NCI-H345 treated with DMSO at 0.1 percent for 48 hours (cell line): ENCODE measurements at regions not wholly inside any gene's neighbourhood (a gene's known extent, or its start where the extent isn't known, plus 50 kb on each side); places are given as distances from the start of the nearest gene placed in this dataset.

Experiments
- DNase-seq: peaks from one replicate; lab custom pipeline; 2025; ENCODE audit not compliant: unreplicated experiment; lab: John Stamatoyannopoulos, UW

DNA sequence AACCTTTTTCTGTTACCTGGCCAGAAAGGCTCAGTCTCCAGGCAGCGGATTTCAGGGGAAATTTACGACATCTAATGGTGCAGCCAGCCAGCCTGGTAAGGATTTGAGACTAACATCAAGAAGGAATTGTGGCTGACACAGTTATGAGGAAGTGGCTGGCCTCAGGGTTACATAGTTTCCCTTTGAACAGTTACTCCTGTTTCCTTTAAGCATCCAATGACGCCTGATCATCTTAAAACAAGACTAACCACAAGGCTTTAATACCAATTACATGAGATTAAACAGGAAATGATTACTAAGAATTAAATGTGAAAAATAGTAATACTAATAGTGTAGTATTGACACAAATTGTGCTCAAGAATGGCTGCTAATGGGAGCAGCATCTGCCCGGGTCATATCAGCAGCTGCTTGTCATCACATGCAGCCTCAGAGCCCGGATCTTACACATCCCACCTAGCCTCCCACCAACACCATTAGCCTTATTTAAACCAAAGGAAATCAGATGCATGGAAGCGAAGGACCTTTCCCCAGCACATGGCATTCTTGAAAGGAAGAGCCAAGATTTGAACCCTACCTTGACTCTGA is 431.8 kb downstream of the PMP22 start:
- DNase-seq: no peak

DNA sequence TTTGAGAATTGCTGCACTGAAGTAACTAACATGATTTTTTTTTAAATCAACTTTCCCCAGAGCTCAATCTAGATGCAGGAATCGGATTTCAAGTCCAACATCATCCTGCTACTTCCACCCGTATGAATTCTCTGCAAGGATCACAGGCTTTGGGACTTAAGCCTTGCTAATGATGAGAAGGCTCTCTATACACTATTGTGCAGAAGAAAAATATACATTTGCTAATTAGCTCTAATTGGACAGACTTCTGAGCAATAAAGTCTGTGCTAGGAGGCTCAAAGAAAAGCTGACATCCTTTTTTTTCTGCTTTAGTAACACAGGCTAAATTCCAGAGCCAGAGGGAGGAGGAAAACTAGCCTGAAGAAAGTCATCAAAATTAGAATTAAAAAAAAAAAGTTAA is 433.6 kb downstream of the PMP22 start:
- no peak for DNase-seq

DNA sequence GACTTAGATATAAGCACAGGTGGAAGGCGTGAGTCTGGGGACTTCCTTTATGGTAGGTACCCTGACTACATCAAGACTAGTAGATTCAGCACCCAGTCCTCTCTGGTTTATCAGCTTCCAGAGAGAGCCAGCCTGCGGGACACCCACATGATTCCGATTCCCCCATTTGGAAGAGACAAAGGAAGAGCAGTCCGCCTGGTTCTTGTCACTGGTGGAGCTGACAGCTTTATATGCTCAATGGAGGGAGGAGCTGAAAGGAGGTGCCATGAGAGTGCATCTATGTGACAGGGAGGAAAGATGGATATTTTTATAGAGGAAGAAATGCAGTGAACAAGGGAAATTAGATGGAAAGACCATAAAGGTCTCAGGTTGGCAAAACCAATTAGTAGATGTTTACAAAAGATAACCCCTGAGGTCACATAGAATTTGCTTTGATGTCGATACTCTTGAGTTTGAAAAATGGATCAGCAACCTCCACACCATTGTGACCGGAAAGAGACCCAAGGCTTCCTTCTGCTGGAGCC is 437.7 kb downstream of the PMP22 start:
- no peak for DNase-seq

DNA sequence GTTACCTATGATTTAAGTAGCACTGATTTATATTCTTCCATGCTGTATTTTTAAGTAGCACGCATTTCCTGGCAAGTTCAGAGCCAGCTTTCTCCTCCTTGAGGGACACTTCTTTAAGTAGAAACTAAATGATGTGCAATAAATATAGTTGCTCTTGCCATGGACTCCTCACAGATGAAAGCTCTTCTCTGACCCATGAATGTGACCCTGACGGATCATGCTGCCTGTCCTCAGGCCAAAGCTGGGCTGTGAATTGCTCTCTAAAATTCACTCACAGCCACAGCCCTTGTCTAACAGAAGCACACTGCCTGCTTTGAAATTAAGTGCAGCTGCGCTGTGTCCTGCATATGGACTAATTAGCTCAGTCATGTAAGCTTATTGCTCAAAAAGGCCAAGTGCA is 438.8 kb downstream of the PMP22 start:
- no peak for DNase-seq

DNA sequence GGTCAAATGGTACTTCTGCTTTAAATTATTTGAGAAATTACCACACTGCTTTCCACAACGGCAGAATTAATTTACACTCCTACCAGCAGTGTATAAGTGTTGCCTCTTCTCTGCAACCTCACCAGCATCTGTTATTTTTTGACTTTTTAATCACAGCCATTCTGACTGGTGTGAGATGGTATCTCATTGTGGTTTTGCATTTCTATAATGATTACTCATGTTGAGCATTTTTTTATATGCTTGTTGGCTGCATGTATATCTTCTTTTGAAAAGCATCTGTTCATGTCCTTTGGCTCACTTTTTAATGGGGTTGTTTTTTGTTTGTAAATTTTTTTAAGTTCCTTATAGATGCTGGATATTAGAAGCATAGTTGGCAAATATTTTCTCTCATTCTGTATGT is 446.7 kb downstream of the PMP22 start:
- no peak for DNase-seq

DNA sequence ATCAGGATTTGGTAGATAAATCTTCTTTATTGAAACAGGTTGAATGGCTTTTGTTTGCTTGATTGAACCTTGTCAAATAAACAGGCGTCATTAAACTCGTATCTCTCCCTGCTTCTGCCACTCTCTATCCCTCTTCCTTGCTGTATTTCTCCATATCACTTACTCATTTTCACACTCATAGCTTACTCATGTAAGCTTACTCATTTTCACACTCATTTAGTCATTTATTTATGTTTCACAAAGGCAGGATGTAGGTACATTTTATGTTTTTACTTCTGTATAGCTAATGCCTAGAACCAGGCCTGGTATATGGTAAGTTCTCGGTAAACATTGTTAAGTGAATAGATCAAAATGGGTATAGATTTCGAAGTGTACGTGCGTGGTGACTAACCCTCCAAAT is 450.0 kb downstream of the PMP22 start:
- DNase-seq: no peak

DNA sequence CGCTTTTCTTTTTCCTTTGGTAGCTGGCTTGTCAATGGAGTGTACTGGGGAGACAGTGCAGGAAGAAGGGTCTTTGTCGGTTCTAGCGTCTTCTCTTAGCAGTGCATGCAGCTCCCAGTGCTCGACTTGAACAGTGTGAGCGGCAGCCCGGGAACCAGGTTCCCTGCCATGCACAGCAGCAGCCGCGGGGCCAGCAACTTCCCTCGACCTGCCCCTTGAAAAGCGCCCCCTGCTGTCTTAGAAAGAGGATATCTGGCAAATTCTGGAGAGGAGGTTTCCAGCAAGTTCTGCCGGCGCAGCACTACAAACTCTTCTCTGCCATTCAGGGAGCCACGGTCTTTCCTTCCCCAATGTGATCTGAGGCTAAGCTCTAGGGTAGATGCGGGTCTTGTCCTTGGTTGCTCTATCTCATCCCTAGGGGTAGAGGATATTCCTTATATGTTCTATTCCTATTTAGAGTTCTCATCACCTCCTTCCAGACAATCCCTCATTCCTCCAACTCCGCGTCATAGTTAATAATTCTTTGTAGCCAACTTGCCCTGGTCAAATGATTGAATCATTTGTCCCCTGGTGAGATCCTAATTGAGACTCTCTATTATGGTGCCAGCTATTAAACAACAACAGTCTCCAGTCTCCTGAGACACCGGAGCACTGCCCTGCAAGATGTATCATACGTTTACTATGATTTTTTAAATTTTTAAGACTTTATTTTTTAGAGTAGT is 451.3 kb downstream of the PMP22 start:
- DNase-seq: no peak

DNA sequence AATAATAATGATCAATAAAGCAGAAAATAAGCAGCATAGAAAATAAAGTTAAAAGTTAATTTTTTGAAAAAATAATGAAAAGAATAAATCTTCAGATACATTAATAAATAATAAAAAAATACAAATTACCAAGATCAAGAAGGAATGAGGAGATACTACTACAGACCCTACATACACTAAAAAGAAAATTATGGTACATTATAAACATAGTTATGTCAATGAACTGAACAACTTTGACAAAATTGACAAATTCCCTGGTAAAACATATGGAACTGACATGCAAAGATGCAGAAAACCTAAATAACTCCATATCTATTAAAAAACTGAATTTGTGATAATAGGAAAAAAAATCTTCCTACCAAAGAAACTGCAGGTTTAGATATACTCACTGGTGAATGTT is 456.7 kb downstream of the PMP22 start:
- no peak for DNase-seq

DNA sequence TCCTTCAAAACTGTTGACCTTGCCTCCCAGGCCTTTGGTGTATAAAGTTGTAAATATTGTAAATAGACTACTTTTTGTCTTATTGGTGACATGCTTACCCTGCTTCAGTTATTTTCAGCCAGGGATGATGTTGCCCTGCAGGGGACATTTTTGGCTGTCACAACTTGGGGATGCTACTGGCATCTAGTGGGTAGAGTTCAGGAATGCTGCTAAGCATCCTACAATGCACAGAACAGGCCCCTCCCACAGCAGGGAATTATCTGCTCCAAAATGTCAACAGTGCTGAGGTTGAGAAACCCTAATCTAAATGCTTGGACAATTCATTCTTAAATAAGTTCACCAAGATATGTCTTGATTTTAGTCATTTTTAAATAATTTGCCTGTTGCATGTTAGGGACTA is 459.8 kb downstream of the PMP22 start:
- DNase-seq: no peak

DNA sequence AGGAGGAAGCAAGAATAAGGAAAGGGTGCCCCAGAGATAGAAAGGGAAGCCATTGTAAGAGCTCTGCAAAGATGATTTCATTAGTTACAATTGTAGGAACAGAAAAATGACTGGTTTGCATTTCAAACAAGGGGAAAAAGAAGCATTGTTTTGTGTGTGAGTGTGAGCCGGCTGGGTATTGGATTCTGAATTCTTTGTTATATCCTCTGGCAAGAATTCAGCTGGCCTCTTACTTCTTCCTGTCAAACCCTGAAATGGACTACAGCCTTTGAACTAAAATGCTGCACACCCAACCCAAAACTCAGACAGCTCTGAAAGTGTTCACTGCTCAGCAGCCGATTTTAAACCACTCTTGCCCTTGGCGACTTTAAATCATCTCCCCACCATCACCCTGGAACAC is 461.3 kb downstream of the PMP22 start:
- no peak for DNase-seq

DNA sequence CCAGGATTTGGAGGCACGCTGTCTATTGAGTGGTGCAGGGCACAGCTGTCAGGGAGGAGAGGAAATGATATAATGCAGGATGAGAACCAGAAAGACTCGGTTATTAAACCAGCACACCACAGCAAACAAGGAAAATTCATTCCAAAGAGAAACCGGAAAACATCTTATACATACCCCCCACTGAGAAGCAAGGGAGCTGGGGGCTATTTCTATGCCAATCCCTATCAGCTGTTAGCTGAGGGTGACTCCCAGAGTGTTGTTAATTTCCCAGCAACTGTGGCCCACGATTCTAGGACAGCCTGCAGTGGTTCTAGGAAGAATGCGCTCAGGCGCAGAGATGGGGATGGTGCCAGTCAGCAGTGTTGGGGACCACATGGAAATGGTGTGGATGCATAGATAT is 467.3 kb downstream of the PMP22 start:
- DNase-seq: no peak

DNA sequence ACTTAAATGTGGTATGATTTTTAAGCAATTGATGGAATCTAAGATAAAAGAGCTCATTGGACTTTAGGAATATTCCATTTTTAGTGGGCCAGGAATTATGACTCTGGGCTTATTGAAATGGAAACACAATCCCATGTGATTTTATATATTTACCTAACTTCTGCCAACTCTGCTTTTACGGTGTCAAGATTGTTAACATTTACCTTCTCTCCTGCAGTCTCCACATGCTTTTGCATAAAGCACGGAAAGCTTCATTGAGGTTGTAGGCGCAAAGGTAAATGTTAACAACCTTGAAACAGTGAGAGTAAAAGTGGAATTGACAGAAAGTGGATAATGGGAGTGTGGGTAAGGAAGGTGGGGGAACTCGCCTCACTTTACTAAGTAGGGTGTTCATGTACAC is 468.1 kb downstream of the PMP22 start:
- DNase-seq: no peak

DNA sequence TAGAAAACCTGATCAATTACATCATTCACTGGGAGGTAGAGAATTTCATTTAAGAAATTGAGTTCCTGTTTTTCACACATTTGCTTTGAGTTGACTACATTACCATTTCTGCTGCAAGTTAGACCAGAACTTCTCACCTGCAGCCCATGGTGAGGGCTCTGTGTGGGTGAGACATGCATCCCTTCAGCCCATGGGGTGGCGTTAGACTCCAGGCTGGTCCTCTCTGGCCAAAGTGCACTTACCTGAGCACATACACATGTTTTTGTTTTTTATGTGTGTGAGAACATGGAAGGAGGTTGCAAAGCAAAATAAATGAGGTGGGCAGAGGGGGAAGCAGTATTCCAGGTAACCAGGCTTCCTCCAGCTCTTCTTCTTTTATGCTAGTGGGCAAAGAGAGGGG is 470.2 kb downstream of the PMP22 start:
- DNase-seq: no peak

DNA sequence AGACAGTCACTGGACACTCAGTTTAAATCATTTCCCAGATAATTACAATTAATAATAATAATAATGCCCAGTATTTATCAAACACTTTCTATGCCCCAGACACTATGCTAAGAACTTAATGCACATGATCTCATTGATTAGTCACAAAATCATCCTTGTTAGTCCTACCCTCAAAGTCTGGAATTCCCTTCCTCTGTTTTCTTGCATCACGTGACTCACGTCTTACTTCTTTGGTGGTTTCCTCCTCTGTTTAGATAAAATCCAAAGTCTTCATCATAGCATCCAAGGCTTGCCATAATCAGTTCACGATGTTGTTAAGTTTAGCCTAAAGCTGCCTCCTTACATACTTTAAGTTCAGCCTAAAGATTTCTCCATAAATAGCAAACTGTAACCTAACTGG is 471.9 kb downstream of the PMP22 start:
- DNase-seq: no peak

DNA sequence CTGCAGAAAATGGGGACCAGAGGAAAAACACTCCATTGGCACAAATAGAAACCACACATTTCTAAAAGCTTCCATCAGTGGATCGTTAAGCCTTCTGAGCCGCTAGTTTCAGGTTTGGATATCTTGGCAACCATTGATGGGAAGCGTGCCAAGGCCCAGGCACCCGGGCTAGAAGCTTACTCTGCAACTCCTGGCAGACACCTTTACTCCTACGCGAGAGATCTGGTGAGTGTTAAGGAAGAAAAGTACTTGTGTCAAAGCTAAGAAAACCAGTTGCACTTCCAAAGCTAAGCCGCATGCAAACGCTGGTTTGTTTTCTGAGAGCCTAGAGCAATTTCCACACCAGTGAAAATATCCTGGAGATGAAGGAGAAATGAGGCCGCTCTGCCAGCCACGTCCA is 472.4 kb downstream of the PMP22 start:
- no peak for DNase-seq

DNA sequence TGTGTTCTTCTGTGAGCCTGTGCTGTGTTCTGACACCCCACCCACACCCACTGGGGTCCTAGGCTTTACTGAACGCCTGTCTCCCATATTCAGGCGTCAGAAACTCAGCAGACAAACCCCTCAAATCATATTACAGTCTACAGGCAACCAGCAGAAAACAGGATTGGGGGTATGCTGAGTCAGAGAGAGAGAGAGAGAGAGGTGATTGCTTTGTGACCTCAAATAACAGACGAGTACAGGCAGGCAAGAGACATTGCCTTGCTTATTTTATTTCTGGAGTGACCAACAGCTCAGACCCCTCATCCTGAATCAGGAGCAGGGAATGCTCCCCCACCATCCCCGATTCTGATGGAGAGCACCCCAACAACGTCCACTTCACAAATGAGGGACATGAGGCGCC is 473.9 kb downstream of the PMP22 start:
- DNase-seq: no peak

DNA sequence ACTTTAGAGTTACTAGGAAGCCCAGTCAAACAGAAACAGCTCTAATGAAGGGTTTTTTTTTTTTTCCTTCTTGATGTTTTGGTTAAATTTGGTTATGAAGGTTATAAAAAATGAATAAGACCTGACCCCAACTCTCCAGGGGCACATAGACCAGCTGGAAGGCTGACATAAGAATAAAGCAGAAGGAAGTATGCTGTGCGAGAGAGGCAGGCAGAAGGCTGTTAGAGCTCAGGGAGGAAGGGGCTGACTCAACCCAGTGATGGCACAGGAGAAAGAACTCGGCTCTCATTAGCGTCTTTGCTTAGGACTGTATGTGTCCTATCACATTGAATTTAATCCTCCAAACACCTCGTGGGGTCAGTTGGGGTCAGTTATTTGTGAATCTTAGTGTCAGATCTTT is 474.6 kb downstream of the PMP22 start:
- no peak for DNase-seq

DNA sequence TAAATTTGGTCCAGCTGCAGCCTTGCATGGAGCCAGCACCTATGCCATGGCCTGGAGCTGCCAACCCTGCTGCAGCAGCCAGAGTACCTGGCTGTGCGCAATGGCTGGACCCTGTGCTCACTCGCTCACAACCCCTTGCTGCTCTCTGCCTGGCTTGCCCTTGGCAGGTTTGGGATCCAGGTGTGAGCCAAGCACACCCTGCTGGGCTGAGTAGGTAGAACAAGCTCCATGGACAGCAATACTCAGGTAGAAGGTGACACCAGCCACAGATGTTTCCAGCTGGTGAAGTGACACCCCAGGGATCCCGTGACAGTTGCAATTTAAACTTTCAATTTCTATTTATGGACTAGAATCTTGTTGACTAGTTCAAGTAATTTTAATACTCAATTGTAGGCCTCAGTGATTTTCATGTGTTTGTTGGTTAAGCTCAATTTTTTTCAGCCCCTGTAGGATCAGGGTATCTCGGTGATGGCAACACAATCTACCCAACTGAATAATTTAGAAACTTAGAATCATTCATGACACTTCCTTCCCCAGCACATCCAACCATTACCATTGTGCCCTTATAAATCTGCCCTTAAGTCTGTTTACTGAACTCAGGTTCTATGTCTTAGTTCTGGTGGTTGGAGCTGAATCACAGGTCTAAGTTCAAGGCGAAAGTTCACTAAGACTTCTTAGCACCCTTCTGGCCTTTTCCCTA is 480.0 kb downstream of the PMP22 start:
- no peak for DNase-seq

DNA sequence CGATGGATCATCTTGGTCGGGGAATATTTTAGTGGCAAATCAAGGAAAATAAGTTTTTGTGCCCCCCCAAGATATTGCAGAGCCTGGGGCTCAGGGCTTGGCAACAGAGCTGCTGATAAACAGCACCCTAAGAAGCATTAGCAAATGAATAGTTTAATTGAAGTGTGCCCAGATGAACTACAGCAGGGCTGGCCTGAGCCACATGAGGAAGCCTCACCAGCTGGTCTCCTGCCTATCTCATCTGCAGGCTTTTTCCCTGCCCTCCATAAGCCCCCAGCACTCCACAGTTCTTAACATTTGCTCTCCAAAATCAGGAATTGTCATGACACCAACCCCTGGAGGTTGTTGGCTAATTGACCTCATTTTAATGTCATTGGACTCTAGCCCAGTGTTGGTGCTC is 480.2 kb downstream of the HS3ST3B1 start:
- DNase-seq: no peak

DNA sequence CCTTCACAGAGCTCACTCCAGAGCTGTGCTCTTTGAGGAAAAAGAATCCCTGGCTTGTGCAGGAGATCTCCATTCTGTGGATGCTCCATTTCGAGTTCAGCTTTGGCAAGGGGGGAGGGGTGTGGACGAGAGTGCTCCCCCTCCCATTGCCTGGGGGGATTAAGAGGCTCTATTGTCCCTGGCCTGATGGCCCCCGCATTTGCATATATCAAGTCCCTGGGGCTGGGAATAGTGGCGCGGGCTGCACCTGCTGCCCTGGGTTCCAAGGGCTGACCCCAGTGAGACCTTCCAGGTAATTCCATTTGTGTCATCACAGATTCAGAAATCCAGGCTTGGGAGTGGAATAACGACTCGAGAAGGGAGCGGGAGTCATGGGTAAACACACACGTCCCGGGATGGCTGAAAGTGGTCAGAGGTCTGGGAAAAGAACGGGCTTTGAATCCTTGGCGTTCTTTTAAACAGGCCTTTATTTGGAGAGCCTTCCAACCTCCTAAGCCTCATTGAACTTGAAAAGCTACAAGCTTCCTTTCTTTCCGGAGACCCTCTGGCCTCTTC is 479.3 kb downstream of the HS3ST3B1 start:
- no peak for DNase-seq

DNA sequence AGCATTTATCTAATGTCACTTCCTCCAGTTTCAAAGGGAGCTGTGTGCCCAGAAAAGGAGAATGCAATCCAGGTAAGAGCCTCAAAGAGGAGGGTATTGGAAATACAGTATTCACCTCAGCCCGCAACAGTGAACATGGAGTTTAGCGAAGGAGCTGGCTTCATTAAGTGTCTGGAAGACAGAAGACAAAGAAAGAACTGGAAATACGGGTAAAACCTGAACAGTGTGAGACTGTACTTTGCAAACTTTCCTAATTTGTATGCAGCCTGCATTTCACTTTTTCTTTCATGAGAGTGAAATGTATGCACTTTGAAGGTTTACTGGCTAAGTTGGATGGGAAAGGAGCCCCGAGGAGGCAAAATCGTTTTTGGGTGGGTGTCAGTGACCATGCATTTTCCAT is 478.4 kb downstream of the HS3ST3B1 start:
- no peak for DNase-seq

DNA sequence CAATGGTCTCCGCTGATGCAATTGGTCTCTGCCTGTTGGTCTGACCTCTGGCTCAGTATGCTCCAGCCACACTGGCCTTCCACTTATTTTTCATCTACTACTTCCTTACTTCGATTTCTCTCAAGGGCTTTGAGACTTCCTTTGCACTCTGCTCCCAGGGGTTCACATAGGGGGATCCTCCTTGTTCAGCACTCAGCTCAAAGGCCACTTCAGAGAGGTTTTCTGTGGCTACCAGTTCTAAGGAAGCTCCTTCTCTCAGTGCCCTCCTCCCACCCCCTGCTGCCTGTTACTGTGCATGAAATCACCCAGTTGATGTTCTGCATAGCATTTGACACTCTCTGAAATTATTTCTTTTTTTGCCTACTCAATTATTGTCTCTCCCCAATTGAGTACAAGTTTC is 476.4 kb downstream of the HS3ST3B1 start:
- DNase-seq: no peak
